ENCODE measurements at regions not wholly inside any gene's neighbourhood (a gene's known extent, or its start where the extent isn't known, plus 50 kb on each side); places are given as distances from the start of the nearest gene placed in this dataset.

- no peak for TF ChIP-seq CUX1 (CRISPR knock-in tag; IDR thresholded peaks at IDR 0.05)
- TF ChIP-seq TSC22D4 (tag; IDR thresholded peaks at IDR 0.05) = no peak
- no peak for TF ChIP-seq TFE3 (CRISPR knock-in tag; IDR thresholded peaks at IDR 0.05)
- no peak for TF ChIP-seq ZBTB26 (CRISPR knock-in tag; IDR thresholded peaks at IDR 0.05)
- no peak for TF ChIP-seq ZNF778 (CRISPR knock-in tag; IDR thresholded peaks at IDR 0.05)
- no peak for TF ChIP-seq MEF2A (IDR thresholded peaks at IDR 0.05; ENCODE audit: control insufficient read depth, low read depth, low read length)
- no peak for TF ChIP-seq PRDM10 (IDR thresholded peaks at IDR 0.05; ENCODE audit: partially characterized antibody)
- no peak for TF ChIP-seq ATF3 (IDR thresholded peaks at IDR 0.05)
- TF ChIP-seq ATF3 (CRISPR knock-in tag; conservative IDR thresholded peaks at IDR 0.05) = no peak
- TF ChIP-seq ZNF140 (CRISPR knock-in tag; IDR thresholded peaks at IDR 0.05) = no peak
- no peak for TF ChIP-seq GMEB1 (CRISPR knock-in tag; IDR thresholded peaks at IDR 0.05)
- no peak for TF ChIP-seq TAF7 (tag; IDR thresholded peaks at IDR 0.05)
Observed at GRCh38 chr7:124480036-124480820, 285.4 kb downstream of the GPR37 start (continued).

All from K562 (cell line).